GM23338 (cell line): ENCODE measurements at regions not wholly inside any gene's neighbourhood (a gene's known extent, or its start where the extent isn't known, plus 50 kb on each side); places are given as distances from the start of the nearest gene placed in this dataset.
"Not testable (repeated sequence)": the region's sequence is repeated elsewhere in the genome, so short reads cannot be mapped to it uniquely, and the experiment has no call there.

Source experiments
- CREB1 ChIP-seq: fragments of 250-450 bp; sonication (Bioruptor Pico); IDR thresholded peaks from 2 replicates; pipeline ENCODE4 v1.5.0; 2020; ENCODE audit warnings: low read depth, mild to moderate bottlenecking, moderate library complexity
- EZH2 ChIP-seq: fragments of 200-600 bp; sonication (generic); IDR thresholded peaks from one replicate; pipeline ENCODE4 v1.8.0; 2017; ENCODE audit warnings: antibody characterized with exemption, mild to moderate bottlenecking, low read depth; ENCODE audit not compliant: unreplicated experiment
- EZH2phosphoT487 ChIP-seq: fragments of 200-600 bp; sonication (generic); IDR thresholded peaks from one replicate; pipeline ENCODE4 v1.8.1; 2018; ENCODE audit warnings: antibody characterized with exemption; ENCODE audit not compliant: unreplicated experiment
- JUNB ChIP-seq: IDR thresholded peaks from one replicate; pipeline ENCODE4 v1.6.1; 2016; ENCODE audit warnings: antibody characterized with exemption; ENCODE audit not compliant: unreplicated experiment
- NANOG ChIP-seq: IDR thresholded peaks from 2 replicates; pipeline ENCODE4 v1.6.1; 2016; ENCODE audit warnings: antibody characterized with exemption, borderline replicate concordance
- POLR2AphosphoS5 ChIP-seq: IDR thresholded peaks from 2 replicates; pipeline ENCODE4 v1.6.1; 2016; ENCODE audit warnings: antibody characterized with exemption, low read depth
- ZNF114 ChIP-seq: fragments of 250-450 bp; sonication (Bioruptor Pico); IDR thresholded peaks from 2 replicates; pipeline ENCODE4 v1.5.0; 2020; ENCODE audit warnings: mild to moderate bottlenecking, moderate library complexity
- ZNF331 ChIP-seq: fragments of 250-450 bp; sonication (Bioruptor Pico); IDR thresholded peaks from 2 replicates; pipeline ENCODE4 v1.5.0; 2020; ENCODE audit warnings: low read depth, mild to moderate bottlenecking, moderate library complexity
- TF ChIP-seq, protein P1 (sequence below), 2 experiments: fragments of 200-600 bp in 1 of 2; sonication (generic) in 1 of 2; conservative IDR thresholded peaks; 2 replicates each; pipeline versions ENCODE4 v1.5.1 to v1.6.1; 2016 to 2017; ENCODE audit warnings: antibody characterized with exemption in 2 of 2, low read depth in 2 of 2, mild to moderate bottlenecking in 2 of 2, moderate library complexity in 1 of 2
- TF ChIP-seq, protein P2 (sequence below): IDR thresholded peaks from one replicate; pipeline ENCODE4 v1.6.1; 2018; ENCODE audit warnings: antibody characterized with exemption; ENCODE audit not compliant: unreplicated experiment
- TF ChIP-seq, protein P3 (sequence below): IDR thresholded peaks from 2 replicates; pipeline ENCODE4 v1.6.1; 2016; ENCODE audit warnings: antibody characterized with exemption

DNA sequence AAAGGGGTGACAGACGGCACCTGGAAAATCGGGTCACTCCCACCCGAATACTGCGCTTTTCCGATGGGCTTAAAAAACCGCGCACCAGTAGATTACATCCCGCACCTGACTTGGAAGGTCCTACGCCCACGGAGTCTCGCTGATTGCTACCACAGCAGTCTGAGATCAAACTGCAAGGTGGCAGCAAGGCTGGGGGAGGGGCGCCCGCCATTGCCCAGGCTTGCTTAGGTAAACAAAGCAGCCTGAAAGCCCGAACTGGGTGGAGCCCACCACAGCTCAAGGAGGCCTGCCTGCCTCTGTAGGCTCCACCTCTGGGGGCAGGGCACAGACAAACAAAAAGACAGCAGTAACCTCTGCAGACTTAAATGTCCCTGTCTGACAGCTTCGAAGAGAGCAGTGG lies 234.2 kb upstream of the ANXA10 start:
- TF ChIP-seq, protein P1, sequence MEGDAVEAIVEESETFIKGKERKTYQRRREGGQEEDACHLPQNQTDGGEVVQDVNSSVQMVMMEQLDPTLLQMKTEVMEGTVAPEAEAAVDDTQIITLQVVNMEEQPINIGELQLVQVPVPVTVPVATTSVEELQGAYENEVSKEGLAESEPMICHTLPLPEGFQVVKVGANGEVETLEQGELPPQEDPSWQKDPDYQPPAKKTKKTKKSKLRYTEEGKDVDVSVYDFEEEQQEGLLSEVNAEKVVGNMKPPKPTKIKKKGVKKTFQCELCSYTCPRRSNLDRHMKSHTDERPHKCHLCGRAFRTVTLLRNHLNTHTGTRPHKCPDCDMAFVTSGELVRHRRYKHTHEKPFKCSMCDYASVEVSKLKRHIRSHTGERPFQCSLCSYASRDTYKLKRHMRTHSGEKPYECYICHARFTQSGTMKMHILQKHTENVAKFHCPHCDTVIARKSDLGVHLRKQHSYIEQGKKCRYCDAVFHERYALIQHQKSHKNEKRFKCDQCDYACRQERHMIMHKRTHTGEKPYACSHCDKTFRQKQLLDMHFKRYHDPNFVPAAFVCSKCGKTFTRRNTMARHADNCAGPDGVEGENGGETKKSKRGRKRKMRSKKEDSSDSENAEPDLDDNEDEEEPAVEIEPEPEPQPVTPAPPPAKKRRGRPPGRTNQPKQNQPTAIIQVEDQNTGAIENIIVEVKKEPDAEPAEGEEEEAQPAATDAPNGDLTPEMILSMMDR (conservative IDR thresholded peaks at IDR 0.05; ENCODE audit: low read depth in 2 of 2): not testable (repeated sequence)
- not testable (repeated sequence) for TF ChIP-seq ZNF114 (CRISPR knock-in tag); EZH2phosphoT487; JUNB; POLR2AphosphoS5; ZNF331 (CRISPR knock-in tag); CREB1 (CRISPR knock-in tag); EZH2; NANOG
- TF ChIP-seq, protein P2, sequence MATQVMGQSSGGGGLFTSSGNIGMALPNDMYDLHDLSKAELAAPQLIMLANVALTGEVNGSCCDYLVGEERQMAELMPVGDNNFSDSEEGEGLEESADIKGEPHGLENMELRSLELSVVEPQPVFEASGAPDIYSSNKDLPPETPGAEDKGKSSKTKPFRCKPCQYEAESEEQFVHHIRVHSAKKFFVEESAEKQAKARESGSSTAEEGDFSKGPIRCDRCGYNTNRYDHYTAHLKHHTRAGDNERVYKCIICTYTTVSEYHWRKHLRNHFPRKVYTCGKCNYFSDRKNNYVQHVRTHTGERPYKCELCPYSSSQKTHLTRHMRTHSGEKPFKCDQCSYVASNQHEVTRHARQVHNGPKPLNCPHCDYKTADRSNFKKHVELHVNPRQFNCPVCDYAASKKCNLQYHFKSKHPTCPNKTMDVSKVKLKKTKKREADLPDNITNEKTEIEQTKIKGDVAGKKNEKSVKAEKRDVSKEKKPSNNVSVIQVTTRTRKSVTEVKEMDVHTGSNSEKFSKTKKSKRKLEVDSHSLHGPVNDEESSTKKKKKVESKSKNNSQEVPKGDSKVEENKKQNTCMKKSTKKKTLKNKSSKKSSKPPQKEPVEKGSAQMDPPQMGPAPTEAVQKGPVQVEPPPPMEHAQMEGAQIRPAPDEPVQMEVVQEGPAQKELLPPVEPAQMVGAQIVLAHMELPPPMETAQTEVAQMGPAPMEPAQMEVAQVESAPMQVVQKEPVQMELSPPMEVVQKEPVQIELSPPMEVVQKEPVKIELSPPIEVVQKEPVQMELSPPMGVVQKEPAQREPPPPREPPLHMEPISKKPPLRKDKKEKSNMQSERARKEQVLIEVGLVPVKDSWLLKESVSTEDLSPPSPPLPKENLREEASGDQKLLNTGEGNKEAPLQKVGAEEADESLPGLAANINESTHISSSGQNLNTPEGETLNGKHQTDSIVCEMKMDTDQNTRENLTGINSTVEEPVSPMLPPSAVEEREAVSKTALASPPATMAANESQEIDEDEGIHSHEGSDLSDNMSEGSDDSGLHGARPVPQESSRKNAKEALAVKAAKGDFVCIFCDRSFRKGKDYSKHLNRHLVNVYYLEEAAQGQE: not testable (repeated sequence)
- TF ChIP-seq, protein P3, sequence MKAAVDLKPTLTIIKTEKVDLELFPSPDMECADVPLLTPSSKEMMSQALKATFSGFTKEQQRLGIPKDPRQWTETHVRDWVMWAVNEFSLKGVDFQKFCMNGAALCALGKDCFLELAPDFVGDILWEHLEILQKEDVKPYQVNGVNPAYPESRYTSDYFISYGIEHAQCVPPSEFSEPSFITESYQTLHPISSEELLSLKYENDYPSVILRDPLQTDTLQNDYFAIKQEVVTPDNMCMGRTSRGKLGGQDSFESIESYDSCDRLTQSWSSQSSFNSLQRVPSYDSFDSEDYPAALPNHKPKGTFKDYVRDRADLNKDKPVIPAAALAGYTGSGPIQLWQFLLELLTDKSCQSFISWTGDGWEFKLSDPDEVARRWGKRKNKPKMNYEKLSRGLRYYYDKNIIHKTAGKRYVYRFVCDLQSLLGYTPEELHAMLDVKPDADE: not testable (repeated sequence)
